ENCODE measurements at regions not wholly inside any gene's neighbourhood (a gene's known extent, or its start where the extent isn't known, plus 50 kb on each side); places are given as distances from the start of the nearest gene placed in this dataset.

DNA sequence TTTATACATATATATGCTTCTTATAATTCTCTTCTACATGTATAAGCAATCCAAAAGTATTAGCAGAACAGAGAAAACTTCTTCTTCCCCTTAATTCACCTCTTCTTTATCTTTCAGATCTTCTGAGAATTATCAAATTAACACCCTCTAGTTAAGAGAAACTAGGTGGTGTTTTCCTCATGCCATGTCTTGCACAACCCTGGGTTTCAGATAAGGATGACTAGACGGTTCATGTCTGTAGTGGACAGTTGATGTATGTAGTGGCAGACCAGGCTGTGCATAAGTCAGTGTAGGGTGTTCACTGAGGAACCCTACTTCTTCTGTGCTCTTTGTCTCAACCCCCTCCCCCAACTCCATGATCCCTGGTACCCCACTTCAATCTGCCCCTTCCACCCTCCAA lies 187.3 kb downstream of the SAMD5 start:
- H3K9me3 ChIP-seq (ENCODE audit: insufficient read depth, low read depth, low read length), result no peaks in the 10 kb centered on the region
- no peak overlapping the region for H3K9ac ChIP-seq (ENCODE audit: low read length)
- peaks cover 7% of the 10 kb centered on the region for H3K4me1 Mint-ChIP-seq (ENCODE audit: low read depth, unreplicated experiment)
- no peaks in the 10 kb centered on the region for H3K79me2 ChIP-seq (ENCODE audit: insufficient read depth, low read length)
- no peaks in the 10 kb centered on the region for H3K27me3 Mint-ChIP-seq (ENCODE audit: low read depth, unreplicated experiment)
- H3K27ac ChIP-seq (ENCODE audit: low read depth, low read length), result no peak overlapping the region
- H3K27me3 ChIP-seq (ENCODE audit: insufficient read depth, low read length), result no peaks in the 10 kb centered on the region
- no peak for DNase-seq (ENCODE audit: low read depth)
- peaks cover 2% of the 10 kb centered on the region for H3K9me3 Mint-ChIP-seq (ENCODE audit: unreplicated experiment)
- TF ChIP-seq, protein P1, sequence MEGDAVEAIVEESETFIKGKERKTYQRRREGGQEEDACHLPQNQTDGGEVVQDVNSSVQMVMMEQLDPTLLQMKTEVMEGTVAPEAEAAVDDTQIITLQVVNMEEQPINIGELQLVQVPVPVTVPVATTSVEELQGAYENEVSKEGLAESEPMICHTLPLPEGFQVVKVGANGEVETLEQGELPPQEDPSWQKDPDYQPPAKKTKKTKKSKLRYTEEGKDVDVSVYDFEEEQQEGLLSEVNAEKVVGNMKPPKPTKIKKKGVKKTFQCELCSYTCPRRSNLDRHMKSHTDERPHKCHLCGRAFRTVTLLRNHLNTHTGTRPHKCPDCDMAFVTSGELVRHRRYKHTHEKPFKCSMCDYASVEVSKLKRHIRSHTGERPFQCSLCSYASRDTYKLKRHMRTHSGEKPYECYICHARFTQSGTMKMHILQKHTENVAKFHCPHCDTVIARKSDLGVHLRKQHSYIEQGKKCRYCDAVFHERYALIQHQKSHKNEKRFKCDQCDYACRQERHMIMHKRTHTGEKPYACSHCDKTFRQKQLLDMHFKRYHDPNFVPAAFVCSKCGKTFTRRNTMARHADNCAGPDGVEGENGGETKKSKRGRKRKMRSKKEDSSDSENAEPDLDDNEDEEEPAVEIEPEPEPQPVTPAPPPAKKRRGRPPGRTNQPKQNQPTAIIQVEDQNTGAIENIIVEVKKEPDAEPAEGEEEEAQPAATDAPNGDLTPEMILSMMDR (IDR thresholded peaks at IDR 0.05; ENCODE audit: insufficient read depth, low read depth, low read length), result no peak
- TF ChIP-seq EZH2 (IDR thresholded peaks at IDR 0.05; ENCODE audit: insufficient read depth, low read length), result no peak
- no peak for FAIRE-seq
- H4K20me1 ChIP-seq (ENCODE audit: insufficient read depth, low read length), result no peaks in the 10 kb centered on the region
- no peak overlapping the region for H2AFZ ChIP-seq (ENCODE audit: low read depth, low read length)
- H3K36me3 Mint-ChIP-seq (ENCODE audit: low read depth, unreplicated experiment), result no peaks in the 10 kb centered on the region
- no peak overlapping the region for H3K4me3 ChIP-seq (ENCODE audit: insufficient read depth, low read depth, low read length)
- no peak overlapping the region for H3K4me2 ChIP-seq (ENCODE audit: low read length)
- no peaks in the 10 kb centered on the region for H3K4me1 ChIP-seq (ENCODE audit: insufficient read depth, low read length)
- H3K4me3 Mint-ChIP-seq (ENCODE audit: unreplicated experiment), result no peak overlapping the region
- no peaks in the 10 kb centered on the region for H3K36me3 ChIP-seq (ENCODE audit: insufficient read depth, low read length)
- no peak overlapping the region for H3K27ac Mint-ChIP-seq (ENCODE audit: unreplicated experiment)

DNA sequence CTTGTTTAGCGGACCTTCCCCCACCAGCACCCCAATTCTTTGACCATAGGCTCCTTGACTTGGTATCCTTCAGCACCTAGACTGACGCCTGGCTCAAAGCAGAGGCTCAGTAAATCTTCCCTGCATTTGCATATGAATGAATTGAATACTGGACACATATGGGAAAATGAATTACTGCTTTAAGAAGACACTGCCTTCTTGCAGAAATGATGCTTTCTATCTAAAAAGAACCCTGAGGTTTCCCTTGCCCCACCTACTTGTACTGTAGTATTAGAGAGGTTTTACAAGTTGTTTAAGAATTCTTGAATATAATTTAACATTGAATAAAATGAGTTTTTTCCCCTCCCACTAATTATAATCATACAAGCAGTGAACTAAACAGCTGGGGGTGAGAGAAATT lies 190.7 kb downstream of the SAMD5 start:
- Histone ChIP-seq H3K4me2 (ENCODE audit: low read length) (no peak overlapping the region), H3K9ac (ENCODE audit: low read length) (no peak overlapping the region), H3K4me1 (ENCODE audit: insufficient read depth, low read length) (no peaks in the 10 kb centered on the region), H3K9me3 (ENCODE audit: insufficient read depth, low read depth, low read length) (no peaks in the 10 kb centered on the region), H3K79me2 (ENCODE audit: insufficient read depth, low read length) (no peaks in the 10 kb centered on the region), H3K36me3 (ENCODE audit: insufficient read depth, low read length) (no peaks in the 10 kb centered on the region), H4K20me1 (ENCODE audit: insufficient read depth, low read length) (no peaks in the 10 kb centered on the region), H3K27me3 (ENCODE audit: insufficient read depth, low read length) (no peaks in the 10 kb centered on the region), H3K27ac (ENCODE audit: low read depth, low read length) (no peak overlapping the region), H2AFZ (ENCODE audit: low read depth, low read length) (no peak overlapping the region), H3K4me3 (ENCODE audit: insufficient read depth, low read depth, low read length) (no peak overlapping the region)
- H3K4me1 Mint-ChIP-seq (ENCODE audit: low read depth, unreplicated experiment), result peaks cover 7% of the 10 kb centered on the region
- H3K4me3 Mint-ChIP-seq (ENCODE audit: unreplicated experiment), result no peak overlapping the region
- peaks cover 2% of the 10 kb centered on the region for H3K9me3 Mint-ChIP-seq (ENCODE audit: unreplicated experiment)
- no peaks in the 10 kb centered on the region for H3K27me3 Mint-ChIP-seq (ENCODE audit: low read depth, unreplicated experiment)
- DNase-seq (ENCODE audit: low read depth) (no peak), FAIRE-seq (no peak)
- no peaks in the 10 kb centered on the region for H3K36me3 Mint-ChIP-seq (ENCODE audit: low read depth, unreplicated experiment)
- H3K27ac Mint-ChIP-seq (ENCODE audit: unreplicated experiment), result no peak overlapping the region
- TF ChIP-seq EZH2 (IDR thresholded peaks at IDR 0.05; ENCODE audit: insufficient read depth, low read length), result no peak
- TF ChIP-seq, protein P1 (IDR thresholded peaks at IDR 0.05; ENCODE audit: insufficient read depth, low read depth, low read length), result no peak

DNA sequence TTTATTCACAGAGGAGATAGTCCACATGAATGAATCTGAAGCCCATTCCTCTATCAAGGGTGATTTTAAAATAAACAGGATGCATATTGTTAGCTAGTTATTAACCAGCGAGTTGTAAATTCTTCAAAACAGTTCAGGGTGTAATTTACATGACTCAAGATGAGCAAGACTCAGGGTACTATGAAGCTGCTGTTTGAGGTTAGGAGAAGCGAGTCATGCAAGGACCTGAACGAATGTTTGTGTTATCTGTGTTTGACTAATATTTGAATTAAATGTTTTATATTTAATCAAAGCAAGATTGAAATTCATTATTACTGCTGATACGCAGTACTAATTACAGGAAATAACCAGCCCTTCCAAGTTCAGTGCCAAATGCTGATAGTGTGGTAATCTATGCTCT lies 191.1 kb downstream of the SAMD5 start:
- no peak for TF ChIP-seq EZH2 (IDR thresholded peaks at IDR 0.05; ENCODE audit: insufficient read depth, low read length)
- TF ChIP-seq, protein P1 (IDR thresholded peaks at IDR 0.05; ENCODE audit: insufficient read depth, low read depth, low read length), result no peak

More for the DNA sequence above, 191.1 kb downstream of the SAMD5 start:
- Mint-ChIP-seq H3K27me3 (ENCODE audit: low read depth, unreplicated experiment) (no peaks in the 10 kb centered on the region), H3K36me3 (ENCODE audit: low read depth, unreplicated experiment) (no peaks in the 10 kb centered on the region), H3K4me1 (ENCODE audit: low read depth, unreplicated experiment) (peaks cover 7% of the 10 kb centered on the region), H3K4me3 (ENCODE audit: unreplicated experiment) (no peak overlapping the region), H3K9me3 (ENCODE audit: unreplicated experiment) (peaks cover 2% of the 10 kb centered on the region), H3K27ac (ENCODE audit: unreplicated experiment) (no peak overlapping the region)
- H3K9ac ChIP-seq (ENCODE audit: low read length), result no peak overlapping the region
- no peak overlapping the region for H2AFZ ChIP-seq (ENCODE audit: low read depth, low read length)
- peak; percentile 78 for DNase-seq (ENCODE audit: low read depth)
- H3K36me3 ChIP-seq (ENCODE audit: insufficient read depth, low read length), result no peaks in the 10 kb centered on the region
- no peaks in the 10 kb centered on the region for H3K27me3 ChIP-seq (ENCODE audit: insufficient read depth, low read length)
- no peaks in the 10 kb centered on the region for H3K79me2 ChIP-seq (ENCODE audit: insufficient read depth, low read length)
- no peaks in the 10 kb centered on the region for H4K20me1 ChIP-seq (ENCODE audit: insufficient read depth, low read length)
- H3K4me1 ChIP-seq (ENCODE audit: insufficient read depth, low read length), result no peaks in the 10 kb centered on the region
- no peaks in the 10 kb centered on the region for H3K9me3 ChIP-seq (ENCODE audit: insufficient read depth, low read depth, low read length)
- H3K4me3 ChIP-seq (ENCODE audit: insufficient read depth, low read depth, low read length), result no peak overlapping the region
- H3K4me2 ChIP-seq (ENCODE audit: low read length), result no peak overlapping the region
- no peak for FAIRE-seq
- no peak overlapping the region for H3K27ac ChIP-seq (ENCODE audit: low read depth, low read length)

All from astrocyte (in vitro differentiated cells and primary cell).